ENCODE measurements at regions not wholly inside any gene's neighbourhood (a gene's known extent, or its start where the extent isn't known, plus 50 kb on each side); places are given as distances from the start of the nearest gene placed in this dataset.
"Not testable (repeated sequence)": the region's sequence is repeated elsewhere in the genome, so short reads cannot be mapped to it uniquely, and the experiment has no call there.

DNA sequence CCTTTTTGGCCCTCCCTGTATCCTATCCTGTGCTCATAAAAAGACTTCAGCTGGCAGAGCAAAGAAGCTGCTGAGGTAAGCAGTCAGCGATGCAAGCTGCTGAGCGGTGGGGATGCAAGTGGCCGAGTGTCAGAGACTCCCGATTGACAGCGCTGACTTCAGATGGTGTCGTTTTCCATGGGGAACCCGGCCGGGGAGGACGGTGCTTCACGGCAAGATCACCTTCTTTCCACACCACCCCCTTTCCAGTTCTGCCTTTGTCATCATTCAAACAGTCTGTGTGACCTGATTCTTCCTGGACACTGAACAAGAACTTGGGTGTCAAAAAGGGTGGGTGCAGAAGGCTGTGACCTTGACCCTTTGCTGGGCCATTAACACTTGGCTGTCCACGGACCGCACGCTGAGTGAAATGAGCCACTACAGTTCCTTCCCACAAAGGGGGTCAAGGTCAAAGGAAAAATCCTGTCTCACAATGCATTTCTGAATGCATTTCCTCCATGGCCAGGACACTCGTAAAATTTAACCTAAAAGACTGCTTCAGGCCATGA, 52.9 kb upstream of the UNC93A start:
- Histone ChIP-seq H3F3A (ENCODE audit: insufficient read depth, low read length) (no peaks in the 10 kb centered on the region), H3K9me2 (replicated peaks; ENCODE audit: insufficient read depth, low read length) (no peaks in the 10 kb centered on the region), H3K9me3 (replicated peaks; ENCODE audit: insufficient read depth, low read length) (no peaks in the 10 kb centered on the region), H3K4me1 (ENCODE audit: low read length) (no peaks in the 10 kb centered on the region), H3K4me3 (ENCODE audit: low read length) (no peak overlapping the region), H3K4me2 (ENCODE audit: low read depth, low read length) (no peak overlapping the region), H3K27me3 (replicated peaks; ENCODE audit: insufficient read depth, low read length) (no peaks in the 10 kb centered on the region), H3K79me2 (ENCODE audit: low read length) (no peaks in the 10 kb centered on the region), H3K9ac (ENCODE audit: low read length) (no peak overlapping the region), H2AFZ (ENCODE audit: low read length) (no peak overlapping the region), H3K36me3 (replicated peaks; ENCODE audit: insufficient read depth, low read length) (no peaks in the 10 kb centered on the region), H3K27ac (ENCODE audit: low read length) (no peak overlapping the region), H4K20me1 (ENCODE audit: insufficient read depth, low read length) (no peaks in the 10 kb centered on the region)
- no peak for TF ChIP-seq EZH2phosphoT487 (IDR thresholded peaks at IDR 0.05; ENCODE audit: low read length)
- TF ChIP-seq EZH2 (optimal IDR thresholded peaks at IDR 0.05; ENCODE audit: low read depth, low read length): no peak
- TF ChIP-seq, protein P1, sequence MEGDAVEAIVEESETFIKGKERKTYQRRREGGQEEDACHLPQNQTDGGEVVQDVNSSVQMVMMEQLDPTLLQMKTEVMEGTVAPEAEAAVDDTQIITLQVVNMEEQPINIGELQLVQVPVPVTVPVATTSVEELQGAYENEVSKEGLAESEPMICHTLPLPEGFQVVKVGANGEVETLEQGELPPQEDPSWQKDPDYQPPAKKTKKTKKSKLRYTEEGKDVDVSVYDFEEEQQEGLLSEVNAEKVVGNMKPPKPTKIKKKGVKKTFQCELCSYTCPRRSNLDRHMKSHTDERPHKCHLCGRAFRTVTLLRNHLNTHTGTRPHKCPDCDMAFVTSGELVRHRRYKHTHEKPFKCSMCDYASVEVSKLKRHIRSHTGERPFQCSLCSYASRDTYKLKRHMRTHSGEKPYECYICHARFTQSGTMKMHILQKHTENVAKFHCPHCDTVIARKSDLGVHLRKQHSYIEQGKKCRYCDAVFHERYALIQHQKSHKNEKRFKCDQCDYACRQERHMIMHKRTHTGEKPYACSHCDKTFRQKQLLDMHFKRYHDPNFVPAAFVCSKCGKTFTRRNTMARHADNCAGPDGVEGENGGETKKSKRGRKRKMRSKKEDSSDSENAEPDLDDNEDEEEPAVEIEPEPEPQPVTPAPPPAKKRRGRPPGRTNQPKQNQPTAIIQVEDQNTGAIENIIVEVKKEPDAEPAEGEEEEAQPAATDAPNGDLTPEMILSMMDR (IDR thresholded peaks at IDR 0.05; ENCODE audit: low read length): no peak
- peak; percentile 9 for DNase-seq

DNA sequence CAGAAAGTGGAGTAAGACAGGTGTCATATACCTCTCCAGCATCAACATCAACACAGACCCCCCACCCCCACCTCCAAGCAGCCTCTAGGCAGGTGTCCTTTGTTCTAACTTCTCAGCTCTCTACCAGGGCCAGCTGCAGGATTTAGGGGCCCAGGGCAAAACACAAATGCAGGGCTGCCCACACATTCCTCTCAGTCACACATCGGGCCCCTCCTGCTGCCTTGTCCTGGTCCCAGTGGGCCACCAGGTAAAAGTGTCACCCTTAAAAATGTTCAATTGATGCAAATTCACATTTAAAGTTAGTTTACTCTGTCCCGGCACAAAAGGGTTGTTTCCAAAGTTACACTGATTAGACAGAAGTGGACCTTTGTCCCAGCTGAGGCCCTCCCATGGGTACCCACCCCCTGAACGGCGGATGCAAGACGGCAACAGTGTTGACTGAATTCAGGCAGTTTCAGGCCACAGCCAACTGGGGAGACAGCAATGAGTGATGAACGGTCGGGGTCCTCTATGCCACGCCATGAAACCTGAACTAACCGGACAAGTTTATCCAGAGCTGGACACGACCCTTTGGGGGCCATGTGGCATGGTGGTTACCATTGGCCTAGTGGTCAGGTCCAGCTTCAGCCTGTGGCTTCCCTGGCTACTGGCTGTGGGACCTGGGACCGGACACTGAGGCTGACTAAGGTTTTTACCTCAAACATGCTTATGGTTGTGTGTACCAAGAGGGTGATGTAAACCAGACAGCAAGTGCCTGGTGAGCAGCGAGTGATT, 52.2 kb upstream of the UNC93A start:
- H3K4me3 ChIP-seq (ENCODE audit: low read length): no peak overlapping the region
- H3K9me2 ChIP-seq (replicated peaks; ENCODE audit: insufficient read depth, low read length): no peaks in the 10 kb centered on the region

DNA sequence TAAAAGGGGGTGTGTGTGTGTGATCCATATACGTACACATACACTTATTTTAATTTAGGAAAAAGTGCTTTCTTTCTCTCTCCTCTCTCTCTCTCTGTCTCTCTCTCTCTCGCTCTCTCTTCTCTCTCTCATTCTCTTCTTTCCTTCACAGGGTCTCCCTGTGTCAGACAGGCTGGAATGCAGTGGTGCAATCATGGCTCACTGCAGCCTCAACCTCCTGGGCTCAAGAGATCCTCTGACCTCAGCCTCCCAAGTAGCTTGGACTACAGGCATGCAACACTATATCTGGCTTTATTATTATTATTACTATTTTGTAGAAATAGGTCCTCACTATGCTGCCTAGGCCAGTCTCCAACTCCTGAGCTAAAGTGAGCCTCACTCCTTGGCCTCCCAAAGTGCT, 51.6 kb upstream of the UNC93A start:
- not testable (repeated sequence) for H3F3A ChIP-seq (ENCODE audit: insufficient read depth, low read length); DNase-seq; H3K4me2 ChIP-seq (ENCODE audit: low read depth, low read length); H3K36me3 ChIP-seq (replicated peaks; ENCODE audit: insufficient read depth, low read length); H3K9ac ChIP-seq (ENCODE audit: low read length); H2AFZ ChIP-seq (ENCODE audit: low read length); H3K9me2 ChIP-seq (replicated peaks; ENCODE audit: insufficient read depth, low read length); H4K20me1 ChIP-seq (ENCODE audit: insufficient read depth, low read length); H3K79me2 ChIP-seq (ENCODE audit: low read length); H3K27ac ChIP-seq (ENCODE audit: low read length); H3K4me1 ChIP-seq (ENCODE audit: low read length); H3K27me3 ChIP-seq (replicated peaks; ENCODE audit: insufficient read depth, low read length); H3K4me3 ChIP-seq (ENCODE audit: low read length); H3K9me3 ChIP-seq (replicated peaks; ENCODE audit: insufficient read depth, low read length)

More for the DNA sequence above, 52.2 kb upstream of the UNC93A start:
- H4K20me1 ChIP-seq (ENCODE audit: insufficient read depth, low read length): no peaks in the 10 kb centered on the region
- no peak overlapping the region for H2AFZ ChIP-seq (ENCODE audit: low read length)
- no peaks in the 10 kb centered on the region for H3K4me1 ChIP-seq (ENCODE audit: low read length)
- H3K9ac ChIP-seq (ENCODE audit: low read length): no peak overlapping the region
- DNase-seq: no peak
- H3K27ac ChIP-seq (ENCODE audit: low read length): no peak overlapping the region
- TF ChIP-seq, protein P1 (IDR thresholded peaks at IDR 0.05; ENCODE audit: low read length): no peak
- TF ChIP-seq EZH2phosphoT487 (IDR thresholded peaks at IDR 0.05; ENCODE audit: low read length) (no peak), EZH2 (optimal IDR thresholded peaks at IDR 0.05; ENCODE audit: low read depth, low read length) (no peak)
- H3K27me3 ChIP-seq (replicated peaks; ENCODE audit: insufficient read depth, low read length): no peaks in the 10 kb centered on the region
- no peaks in the 10 kb centered on the region for H3K36me3 ChIP-seq (replicated peaks; ENCODE audit: insufficient read depth, low read length)
- H3K4me2 ChIP-seq (ENCODE audit: low read depth, low read length): no peak overlapping the region
- H3K79me2 ChIP-seq (ENCODE audit: low read length): no peaks in the 10 kb centered on the region
- H3F3A ChIP-seq (ENCODE audit: insufficient read depth, low read length): no peaks in the 10 kb centered on the region
- H3K9me3 ChIP-seq (replicated peaks; ENCODE audit: insufficient read depth, low read length): no peaks in the 10 kb centered on the region

DNA sequence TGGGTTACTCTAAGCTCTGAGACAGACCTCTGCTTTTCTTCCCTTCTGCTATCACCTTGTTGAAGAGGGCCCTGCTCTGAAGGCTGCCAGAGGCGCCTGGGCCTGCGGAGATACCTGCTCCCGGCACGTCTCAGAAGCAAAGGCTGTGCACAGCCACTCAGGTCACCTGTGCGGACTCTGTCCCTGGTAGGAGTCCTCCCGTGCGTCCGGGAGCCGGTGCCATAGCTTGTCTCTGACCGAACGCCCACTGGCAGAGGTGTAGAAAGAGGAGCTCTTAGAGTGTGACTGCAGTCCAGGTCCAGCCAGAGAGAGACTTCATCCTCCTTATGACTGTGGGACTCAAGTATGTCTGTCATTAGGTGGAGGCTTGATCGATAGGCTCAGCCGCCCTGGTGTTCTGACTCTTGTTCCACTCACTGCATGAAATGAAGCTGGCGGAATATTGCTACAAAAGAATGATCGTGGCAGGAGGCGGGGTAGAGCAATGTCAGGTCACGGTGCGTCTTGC, 51.0 kb upstream of the UNC93A start:
- Histone ChIP-seq H3K9me2 (replicated peaks; ENCODE audit: insufficient read depth, low read length) (no peaks in the 10 kb centered on the region), H3K36me3 (replicated peaks; ENCODE audit: insufficient read depth, low read length) (no peaks in the 10 kb centered on the region), H3K9ac (ENCODE audit: low read length) (no peak overlapping the region), H3K79me2 (ENCODE audit: low read length) (no peaks in the 10 kb centered on the region), H3K4me2 (ENCODE audit: low read depth, low read length) (no peak overlapping the region), H3K4me1 (ENCODE audit: low read length) (no peaks in the 10 kb centered on the region), H3K27me3 (replicated peaks; ENCODE audit: insufficient read depth, low read length) (no peaks in the 10 kb centered on the region), H3K4me3 (ENCODE audit: low read length) (no peak overlapping the region), H4K20me1 (ENCODE audit: insufficient read depth, low read length) (no peaks in the 10 kb centered on the region), H3F3A (ENCODE audit: insufficient read depth, low read length) (no peaks in the 10 kb centered on the region), H3K9me3 (replicated peaks; ENCODE audit: insufficient read depth, low read length) (no peaks in the 10 kb centered on the region), H3K27ac (ENCODE audit: low read length) (no peak overlapping the region), H2AFZ (ENCODE audit: low read length) (no peak overlapping the region)
- TF ChIP-seq EZH2 (optimal IDR thresholded peaks at IDR 0.05; ENCODE audit: low read depth, low read length) (no peak), EZH2phosphoT487 (IDR thresholded peaks at IDR 0.05; ENCODE audit: low read length) (no peak)
- TF ChIP-seq, protein P1 (IDR thresholded peaks at IDR 0.05; ENCODE audit: low read length): no peak
- no peak for DNase-seq
